Keratinocyte (primary cell): ENCODE measurements at regions not wholly inside any gene's neighbourhood (a gene's known extent, or its start where the extent isn't known, plus 50 kb on each side); places are given as distances from the start of the nearest gene placed in this dataset.

Source experiments
- DNase-seq: peaks from one replicate; pipeline ENCODE4 v3.0.0-alpha.2; 2011; ENCODE audit warnings: low read depth, missing footprints, low spot score
- FAIRE-seq: peaks from 2 replicates; lab custom pipeline; 2011; peaks lifted over from hg19 to GRCh38; lab: Jason Lieb, UNC
- H2AFZ ChIP-seq: 2 replicates; pipeline ENCODE4 v1.6.0; 2012; ENCODE audit warnings: low read length, control low read depth, inconsistent platforms; ENCODE audit not compliant: control insufficient read depth
- H3K27ac ChIP-seq: 2 replicates; pipeline ENCODE4 v1.5.1; 2011; ENCODE audit warnings: low read length; ENCODE audit not compliant: control insufficient read depth, insufficient read depth
- H3K27me3 ChIP-seq: 3 replicates; pipeline ENCODE4 v1.6.0; 2011; ENCODE audit warnings: low read length; ENCODE audit not compliant: control insufficient read depth, insufficient read depth; ENCODE audit errors: extremely low read depth
- H3K36me3 ChIP-seq, 2 experiments: 2 replicates in 1 of 2; 3 replicates in 1 of 2; pipeline ENCODE4 v1.5.1; 2011; ENCODE audit warnings: low read length in 2 of 2, mild to moderate bottlenecking in 1 of 2; ENCODE audit not compliant: control insufficient read depth in 2 of 2, insufficient read depth in 2 of 2; ENCODE audit errors: extremely low read depth in 1 of 2
- H3K4me1 ChIP-seq: 3 replicates; pipeline ENCODE4 v1.5.1; 2011; ENCODE audit warnings: low read length; ENCODE audit not compliant: control insufficient read depth, insufficient read depth; ENCODE audit errors: extremely low read depth
- H3K4me2 ChIP-seq: 3 replicates; pipeline ENCODE4 v1.6.0; 2011; ENCODE audit warnings: low read depth, low read length; ENCODE audit not compliant: control insufficient read depth, insufficient read depth; ENCODE audit errors: extremely low read depth
- H3K4me3 ChIP-seq, 3 experiments: fragments of 200-600 bp in 1 of 3; sonication (generic) in 1 of 3; 2 replicates in 2 of 3; 3 replicates in 1 of 3; pipeline ENCODE4 v1.5.1; 2011 to 2016; ENCODE audit warnings: low read length in 3 of 3, mild to moderate bottlenecking in 3 of 3, control low read depth in 2 of 3, inconsistent platforms in 1 of 3, low read depth in 1 of 3, mixed read lengths in 1 of 3, mixed run types in 1 of 3, moderate library complexity in 1 of 3; ENCODE audit not compliant: control insufficient read depth in 2 of 3, insufficient read depth in 2 of 3; ENCODE audit errors: extremely low read depth in 1 of 3
- H3K79me2 ChIP-seq: 2 replicates; pipeline ENCODE4 v1.6.0; 2012; ENCODE audit warnings: low read length; ENCODE audit not compliant: control insufficient read depth, insufficient read depth
- H3K9ac ChIP-seq: 3 replicates; pipeline ENCODE4 v1.6.0; 2011; ENCODE audit warnings: low read length; ENCODE audit not compliant: control insufficient read depth, insufficient read depth; ENCODE audit errors: extremely low read depth
- H3K9me1 ChIP-seq: 3 replicates; pipeline ENCODE4 v1.6.0; 2011; ENCODE audit warnings: low read length; ENCODE audit not compliant: control insufficient read depth, insufficient read depth; ENCODE audit errors: extremely low read depth
- H3K9me3 ChIP-seq: 2 replicates; pipeline ENCODE4 v1.5.1; 2012; ENCODE audit warnings: low read depth, low read length; ENCODE audit not compliant: control insufficient read depth
- H4K20me1 ChIP-seq: 3 replicates; pipeline ENCODE4 v1.6.0; 2011; ENCODE audit warnings: low read length; ENCODE audit not compliant: control insufficient read depth, insufficient read depth; ENCODE audit errors: extremely low read depth
- EZH2 ChIP-seq: IDR thresholded peaks from one replicate; pipeline ENCODE4 v1.6.1; 2012; ENCODE audit warnings: inconsistent platforms, mild to moderate bottlenecking, low read length, moderate library complexity
- dilution Hi-C: fragments of 300-500 bp; cut with MboI; formaldehyde crosslinking; loops from one replicate; pipeline ENCODE4 v1.7.0; 2020; ENCODE audit warnings: low sequenced_read_pairs; ENCODE audit not compliant: extremely low pct_ligation_motif_present
- TF ChIP-seq, protein P1 (sequence below), 3 experiments: IDR thresholded peaks in 1 of 3; conservative IDR thresholded peaks in 1 of 3; optimal IDR thresholded peaks in 1 of 3; 2 replicates in 2 of 3; 3 replicates in 1 of 3; pipeline versions ENCODE3 to v1.5.1; 2011; ENCODE audit warnings: low read length in 3 of 3, mild to moderate bottlenecking in 3 of 3, moderate library complexity in 2 of 3, control low read depth in 1 of 3, inconsistent platforms in 1 of 3; ENCODE audit not compliant: insufficient read depth in 2 of 3; ENCODE audit errors: extremely low read depth in 1 of 3

DNA sequence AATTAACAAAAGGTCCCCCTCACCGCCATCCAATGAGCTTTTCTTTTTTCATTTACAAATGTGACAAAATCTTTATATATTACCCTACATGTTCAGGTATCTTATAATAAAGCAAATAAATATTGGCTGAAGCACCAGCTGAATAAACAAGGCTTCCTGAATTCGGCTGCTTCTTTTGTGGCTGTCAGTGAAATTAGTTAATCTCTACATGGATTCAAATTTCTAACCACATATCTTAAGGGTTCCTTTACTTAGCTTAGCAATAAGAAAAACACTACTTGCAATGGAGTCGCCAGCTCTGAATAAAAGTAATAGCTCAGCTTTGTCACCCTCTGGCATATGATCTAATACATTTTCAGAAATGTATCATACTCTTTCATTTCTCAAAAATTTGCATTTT, 104.3 kb downstream of the CCNA1 start:
- no peak for DNase-seq
- Histone ChIP-seq H3K9me3 (peaks cover 2% of the 10 kb centered on the region), H4K20me1 (no peaks in the 10 kb centered on the region), H3K27me3 (no peaks in the 10 kb centered on the region), H3K4me1 (peaks cover 20% of the 10 kb centered on the region), H3K79me2 (no peaks in the 10 kb centered on the region), H3K9ac (no peak overlapping the region), H3K4me2 (no peak overlapping the region), H2AFZ (no peak overlapping the region), H3K4me3 (no peak overlapping the region), H3K36me3 (no peaks in the 10 kb centered on the region), H3K9me1 (no peaks in the 10 kb centered on the region), H3K27ac (no peak overlapping the region)
- dilution Hi-C loops = no loop called here
- no peak for FAIRE-seq
- TF ChIP-seq, protein P1, sequence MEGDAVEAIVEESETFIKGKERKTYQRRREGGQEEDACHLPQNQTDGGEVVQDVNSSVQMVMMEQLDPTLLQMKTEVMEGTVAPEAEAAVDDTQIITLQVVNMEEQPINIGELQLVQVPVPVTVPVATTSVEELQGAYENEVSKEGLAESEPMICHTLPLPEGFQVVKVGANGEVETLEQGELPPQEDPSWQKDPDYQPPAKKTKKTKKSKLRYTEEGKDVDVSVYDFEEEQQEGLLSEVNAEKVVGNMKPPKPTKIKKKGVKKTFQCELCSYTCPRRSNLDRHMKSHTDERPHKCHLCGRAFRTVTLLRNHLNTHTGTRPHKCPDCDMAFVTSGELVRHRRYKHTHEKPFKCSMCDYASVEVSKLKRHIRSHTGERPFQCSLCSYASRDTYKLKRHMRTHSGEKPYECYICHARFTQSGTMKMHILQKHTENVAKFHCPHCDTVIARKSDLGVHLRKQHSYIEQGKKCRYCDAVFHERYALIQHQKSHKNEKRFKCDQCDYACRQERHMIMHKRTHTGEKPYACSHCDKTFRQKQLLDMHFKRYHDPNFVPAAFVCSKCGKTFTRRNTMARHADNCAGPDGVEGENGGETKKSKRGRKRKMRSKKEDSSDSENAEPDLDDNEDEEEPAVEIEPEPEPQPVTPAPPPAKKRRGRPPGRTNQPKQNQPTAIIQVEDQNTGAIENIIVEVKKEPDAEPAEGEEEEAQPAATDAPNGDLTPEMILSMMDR (optimal IDR thresholded peaks at IDR 0.05 in 1 of 3, IDR thresholded peaks at IDR 0.05 in 1 of 3, conservative IDR thresholded peaks at IDR 0.05 in 1 of 3; ENCODE audit: extremely low read depth in 1 of 3, insufficient read depth in 2 of 3, low read length in 3 of 3) = no peak
- no peak for TF ChIP-seq EZH2

DNA sequence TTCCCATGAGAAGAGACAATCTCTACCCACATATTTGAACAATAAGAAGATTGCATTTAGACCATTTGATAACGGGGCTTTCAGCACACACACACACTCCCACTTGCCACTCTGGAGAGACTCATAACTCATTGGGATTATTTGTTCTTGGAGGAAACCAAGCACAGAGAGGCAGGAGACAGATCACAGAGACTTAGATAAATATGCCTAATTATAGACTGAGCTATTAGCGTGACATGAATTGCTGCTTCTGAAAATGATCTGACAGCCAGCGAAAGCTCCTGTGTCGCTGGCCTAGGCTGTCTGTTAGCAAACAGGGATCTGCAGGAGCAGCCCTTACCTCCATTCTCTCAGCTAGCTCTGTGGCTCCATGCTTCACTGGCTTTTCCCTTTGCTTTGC, 111.4 kb downstream of the CCNA1 start:
- Histone ChIP-seq H3K9ac (no peak overlapping the region), H3K4me3 (no peak overlapping the region), H3K9me3 (peaks cover 2% of the 10 kb centered on the region), H3K27ac (no peak overlapping the region), H2AFZ (no peak overlapping the region), H3K4me1 (no peaks in the 10 kb centered on the region), H4K20me1 (no peaks in the 10 kb centered on the region), H3K9me1 (no peaks in the 10 kb centered on the region), H3K36me3 (no peaks in the 10 kb centered on the region), H3K79me2 (no peaks in the 10 kb centered on the region), H3K27me3 (no peaks in the 10 kb centered on the region), H3K4me2 (no peak overlapping the region)
- dilution Hi-C loops = no loop called here
- TF ChIP-seq, protein P1 (optimal IDR thresholded peaks at IDR 0.05 in 1 of 3, IDR thresholded peaks at IDR 0.05 in 1 of 3, conservative IDR thresholded peaks at IDR 0.05 in 1 of 3; ENCODE audit: extremely low read depth in 1 of 3, insufficient read depth in 2 of 3, low read length in 3 of 3) = no peak
- no peak for TF ChIP-seq EZH2
- no peak for DNase-seq
- FAIRE-seq = no peak
